GM20000 (cell line): ENCODE measurements at regions not wholly inside any gene's neighbourhood (a gene's known extent, or its start where the extent isn't known, plus 50 kb on each side); places are given as distances from the start of the nearest gene placed in this dataset.

ENCODE experiments used
- DNase-seq: peaks from one replicate; pipeline ENCODE4 v3.0.0; 2012; ENCODE audit warnings: low spot score
- CTCF ChIP-seq: IDR thresholded peaks from 2 replicates; pipeline ENCODE4 v1.5.1; 2012; ENCODE audit warnings: mild to moderate bottlenecking, control low read depth; ENCODE audit errors: extremely low read depth, missing control alignments

GRCh38 chr2:181317511-181317910 lies 139.7 kb upstream of the ITGA4 start:
- no peak for TF ChIP-seq CTCF
- no peak for DNase-seq

GRCh38 chr2:181318504-181319280 lies 138.5 kb upstream of the ITGA4 start:
- TF ChIP-seq CTCF, result no peak
- no peak for DNase-seq

- DNase-seq, result no peak
- no peak for TF ChIP-seq CTCF
Measured at GRCh38 chr2:181319286-181319685, 137.9 kb upstream of the ITGA4 start.

- no peak for DNase-seq
- no peak for TF ChIP-seq CTCF
Measured at GRCh38 chr2:181320638-181321037, 136.5 kb upstream of the ITGA4 start.

GRCh38 chr2:181324912-181325311 lies 132.3 kb upstream of the ITGA4 start:
- DNase-seq, result no peak
- no peak for TF ChIP-seq CTCF

- DNase-seq, result no peak
- no peak for TF ChIP-seq CTCF
Measured at GRCh38 chr2:181326661-181327060, 130.5 kb upstream of the ITGA4 start.

GRCh38 chr2:181330286-181330685 lies 126.9 kb upstream of the ITGA4 start:
- DNase-seq, result no peak
- TF ChIP-seq CTCF, result no peak
